ENCODE measurements at regions not wholly inside any gene's neighbourhood (a gene's known extent, or its start where the extent isn't known, plus 50 kb on each side); places are given as distances from the start of the nearest gene placed in this dataset.
"Not testable (repeated sequence)": the region's sequence is repeated elsewhere in the genome, so short reads cannot be mapped to it uniquely, and the experiment has no call there.

DNA sequence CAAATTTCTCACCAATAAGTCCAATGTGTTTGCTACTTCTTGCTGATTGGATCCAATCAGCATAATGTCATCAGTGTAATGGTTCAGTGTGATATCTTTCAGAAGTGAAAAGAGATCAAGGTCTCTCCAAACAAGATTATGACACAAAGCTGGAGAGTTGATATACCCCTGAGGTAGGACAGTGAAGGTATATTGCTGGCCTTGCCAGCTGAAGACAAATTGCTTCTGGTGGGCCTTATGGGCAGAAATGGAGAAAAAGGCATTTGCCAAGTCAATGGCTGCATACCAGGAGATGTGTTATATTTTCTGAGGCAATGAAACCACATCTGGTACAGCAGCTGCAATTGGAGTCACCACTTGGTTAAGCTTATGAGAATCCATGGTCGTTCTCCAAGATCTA, 131.7 kb upstream of the PCBD1 start:
- not testable (repeated sequence) for DNase-seq (ENCODE audit: low spot score); FAIRE-seq

DNA sequence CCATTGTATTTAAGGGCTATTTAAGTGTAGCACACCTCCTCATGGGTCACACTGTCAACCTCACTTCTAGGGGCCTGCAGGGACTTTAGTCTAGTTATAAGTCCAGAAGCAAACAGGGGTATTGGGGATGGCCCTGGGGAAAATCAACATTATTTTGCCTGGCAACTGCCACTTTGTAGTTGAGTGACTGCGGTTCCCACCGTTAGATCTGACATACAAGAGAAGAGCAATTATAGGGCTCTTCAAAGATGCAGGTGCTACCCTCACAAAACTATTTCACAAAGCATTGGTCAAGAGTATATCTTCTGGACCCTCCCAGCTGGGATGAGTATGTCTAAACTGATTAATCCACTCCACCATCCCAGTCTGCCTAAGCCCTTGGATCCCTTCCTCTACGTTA, 133.0 kb upstream of the PCBD1 start:
- DNase-seq (ENCODE audit: low spot score) (no peak), FAIRE-seq (no peak)

DNA sequence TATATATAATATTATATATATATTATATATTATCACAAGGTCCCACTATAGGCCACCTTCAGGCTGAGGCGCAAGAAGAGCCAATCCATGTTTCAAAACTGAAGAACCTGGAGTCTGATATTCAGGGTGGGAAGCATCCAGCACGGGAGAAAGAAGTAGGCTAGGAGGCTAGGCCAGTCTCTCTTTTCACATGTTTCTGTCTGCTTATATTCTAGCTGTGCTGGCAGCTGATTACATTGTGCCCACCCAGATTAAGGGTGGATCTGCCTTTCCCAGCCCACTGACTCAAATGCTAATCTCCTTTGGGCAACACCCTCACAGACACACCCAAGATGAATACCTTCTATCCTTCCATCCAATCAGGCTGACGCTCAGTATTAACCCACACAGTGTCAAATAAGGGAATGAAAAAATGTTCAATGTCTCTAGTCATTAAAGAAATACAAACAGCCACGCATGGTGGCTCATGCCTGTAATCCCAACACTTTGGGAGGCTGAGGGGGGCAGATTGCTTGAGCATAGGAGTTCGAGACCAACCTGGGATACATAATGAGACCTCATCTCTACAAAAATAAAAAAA, 135.4 kb upstream of the PCBD1 start:
- no peak for FAIRE-seq
- no peak for DNase-seq (ENCODE audit: low spot score)

DNA sequence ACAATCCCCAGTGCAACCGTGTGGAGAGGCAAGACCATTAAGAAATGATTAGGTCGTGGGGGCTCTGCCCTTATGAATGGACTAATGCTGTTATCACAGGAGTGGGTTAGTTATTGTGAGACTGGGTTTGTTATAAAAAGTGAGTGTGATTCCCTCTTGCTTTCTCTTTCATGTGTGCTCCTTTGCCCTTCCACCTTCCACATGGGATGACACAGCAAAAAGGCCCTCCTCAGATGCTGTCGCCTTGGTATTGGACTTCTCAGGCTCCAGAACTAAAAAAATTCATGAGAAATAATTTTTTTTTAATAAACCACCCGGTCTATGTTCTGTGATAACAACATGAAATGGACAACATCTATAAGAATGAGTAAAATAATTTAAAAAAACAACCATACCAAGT, 136.1 kb upstream of the PCBD1 start:
- DNase-seq (ENCODE audit: low spot score) (no peak), FAIRE-seq (no peak)

DNA sequence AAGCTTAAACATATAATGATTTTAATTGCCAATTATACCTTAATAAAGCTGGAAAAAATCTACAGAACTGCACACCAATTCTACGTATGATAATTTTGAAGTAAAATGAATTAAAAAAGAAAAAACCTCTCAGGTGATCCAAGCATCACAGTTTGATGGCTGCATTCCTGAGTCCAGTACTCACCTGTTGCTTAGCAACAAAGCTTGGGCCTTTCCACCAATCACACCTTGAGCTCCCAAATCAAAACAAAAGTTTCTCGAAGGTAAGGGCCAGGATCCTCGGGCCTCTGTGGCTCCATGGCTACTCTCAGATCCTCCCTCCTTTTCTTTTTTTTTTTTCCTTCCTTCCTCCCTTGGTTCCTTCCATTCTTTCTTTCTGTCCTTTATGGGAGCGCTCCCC, 137.2 kb upstream of the PCBD1 start:
- DNase-seq (ENCODE audit: low spot score), result peak; percentile 32

DNA sequence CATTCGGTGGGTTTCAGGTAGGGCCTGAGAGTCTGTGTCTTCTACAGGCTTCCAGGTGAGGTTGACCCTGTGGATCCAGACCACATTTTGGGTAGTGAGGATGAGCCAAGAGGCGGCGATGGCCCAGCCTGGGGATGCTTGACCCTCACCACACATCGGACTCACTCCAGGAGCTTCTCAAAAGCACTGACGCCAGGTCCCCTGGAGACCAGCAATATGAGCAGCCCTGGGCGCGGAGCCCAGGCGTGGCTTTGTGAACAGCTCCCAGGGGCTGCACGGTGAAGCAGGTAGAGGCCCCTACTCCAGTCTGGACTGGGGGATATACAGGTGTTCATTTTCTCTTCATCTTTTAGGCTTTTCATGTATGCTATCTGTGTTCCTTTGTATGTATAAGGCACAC, 139.7 kb upstream of the PCBD1 start:
- DNase-seq (ENCODE audit: low spot score) (no peak), FAIRE-seq (no peak)

More for the DNA sequence above, 137.2 kb upstream of the PCBD1 start:
- FAIRE-seq, result no peak

DNA sequence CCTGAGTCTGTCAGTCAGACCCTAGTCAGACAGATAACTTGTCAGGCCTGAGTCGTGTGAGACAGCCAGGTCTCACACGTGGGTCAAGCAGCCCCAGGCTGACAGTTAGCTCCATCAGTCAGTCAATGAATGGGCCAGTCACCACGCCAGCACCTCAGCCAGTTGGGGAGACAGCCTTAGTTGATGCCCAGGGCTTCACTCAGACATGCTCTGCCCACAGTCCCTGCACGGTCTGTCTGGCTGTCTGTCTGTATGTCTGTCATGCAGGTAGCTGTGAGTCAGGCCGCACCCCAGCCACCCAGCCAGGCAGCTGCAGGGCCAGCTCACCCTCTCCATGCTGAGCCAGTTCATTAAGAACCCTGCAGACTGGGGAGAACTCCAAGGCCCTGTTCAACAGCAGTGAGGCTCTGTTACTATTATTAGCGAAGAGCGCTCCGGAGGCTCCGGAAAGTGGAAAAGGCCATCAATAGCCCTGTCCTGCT, 141.1 kb upstream of the PCBD1 start:
- DNase-seq (ENCODE audit: low spot score), result no peak
- no peak for FAIRE-seq

DNA sequence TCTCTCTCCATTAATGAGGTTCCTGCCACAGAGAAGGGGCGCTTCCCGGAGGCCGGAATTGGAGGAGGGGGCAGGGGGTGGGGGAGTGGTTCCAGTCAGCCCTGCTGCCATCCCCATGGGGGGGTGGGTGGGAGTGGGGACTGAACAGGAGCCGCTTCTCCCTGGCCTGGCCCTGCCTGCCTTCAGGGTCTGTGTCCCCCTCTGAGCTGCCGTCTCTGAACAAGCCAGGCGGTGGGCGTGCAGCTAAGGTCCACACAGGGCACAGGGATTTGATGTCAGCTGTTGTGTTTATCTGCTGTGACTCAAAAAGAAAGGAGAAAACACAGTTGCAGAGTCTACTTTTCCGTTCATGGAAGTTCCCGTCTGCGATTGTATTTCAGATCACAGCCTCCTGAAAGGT, 141.5 kb upstream of the PCBD1 start:
- FAIRE-seq (no peak), DNase-seq (ENCODE audit: low spot score) (no peak)

DNA sequence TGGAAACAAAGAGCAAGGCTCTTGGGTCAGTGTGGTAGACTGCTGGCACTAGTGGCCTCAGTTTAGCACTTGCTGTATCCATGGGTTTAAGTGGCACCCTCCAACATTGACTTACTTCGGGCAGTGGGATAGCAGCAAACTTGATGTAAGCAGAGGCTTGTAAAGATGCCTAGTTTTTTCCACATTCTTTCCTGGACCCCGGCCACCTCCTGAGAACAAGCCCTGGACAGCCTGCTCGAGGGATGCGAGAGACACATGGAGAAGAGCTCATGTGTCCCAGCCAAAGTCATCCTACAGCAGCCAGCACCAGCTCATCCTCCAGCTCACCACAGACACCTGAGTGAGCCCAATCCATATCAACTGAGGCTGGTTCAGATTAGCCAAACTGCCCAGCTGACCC, 142.7 kb upstream of the PCBD1 start:
- FAIRE-seq (no peak), DNase-seq (ENCODE audit: low spot score) (no peak)

DNA sequence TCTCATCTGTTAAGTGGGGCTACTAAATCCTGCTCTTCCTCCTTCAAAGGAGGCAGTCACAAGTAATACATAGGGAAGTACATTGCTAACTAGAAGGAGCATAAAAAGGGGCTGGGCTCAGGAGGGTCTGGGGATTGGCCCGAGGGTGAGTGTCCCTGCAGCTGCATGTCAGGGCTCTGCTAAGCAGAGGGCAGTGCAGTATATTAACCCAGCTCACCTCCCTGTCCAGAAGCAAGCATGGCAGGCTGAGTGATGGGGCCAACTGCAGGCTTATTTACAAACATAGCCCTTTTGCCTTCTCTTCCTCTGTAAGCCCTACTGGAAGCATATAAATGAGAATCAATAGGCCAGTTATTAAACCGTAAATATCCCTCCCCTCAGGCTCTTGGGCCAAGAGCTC, 143.2 kb upstream of the PCBD1 start:
- DNase-seq (ENCODE audit: low spot score), result no peak
- FAIRE-seq, result no peak

DNA sequence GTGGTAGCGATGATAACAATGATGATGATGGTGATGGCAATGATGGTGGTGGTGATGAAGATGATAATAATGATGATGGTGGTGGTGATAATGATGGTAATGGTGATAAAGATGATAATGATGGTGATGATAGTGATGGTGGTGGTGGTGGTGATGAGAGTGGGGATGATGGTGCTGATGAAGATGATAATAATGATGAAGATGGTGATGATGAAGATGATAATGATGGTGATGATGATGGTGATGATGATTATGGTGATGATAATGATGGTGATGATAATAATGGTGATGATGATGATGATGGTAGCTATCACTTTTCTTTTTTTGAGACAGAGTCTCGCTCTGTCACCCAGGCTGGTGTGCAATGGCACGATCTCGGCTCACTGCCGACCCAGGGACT, 144.5 kb upstream of the PCBD1 start:
- DNase-seq (ENCODE audit: low spot score), result no peak
- no peak for FAIRE-seq

DNA sequence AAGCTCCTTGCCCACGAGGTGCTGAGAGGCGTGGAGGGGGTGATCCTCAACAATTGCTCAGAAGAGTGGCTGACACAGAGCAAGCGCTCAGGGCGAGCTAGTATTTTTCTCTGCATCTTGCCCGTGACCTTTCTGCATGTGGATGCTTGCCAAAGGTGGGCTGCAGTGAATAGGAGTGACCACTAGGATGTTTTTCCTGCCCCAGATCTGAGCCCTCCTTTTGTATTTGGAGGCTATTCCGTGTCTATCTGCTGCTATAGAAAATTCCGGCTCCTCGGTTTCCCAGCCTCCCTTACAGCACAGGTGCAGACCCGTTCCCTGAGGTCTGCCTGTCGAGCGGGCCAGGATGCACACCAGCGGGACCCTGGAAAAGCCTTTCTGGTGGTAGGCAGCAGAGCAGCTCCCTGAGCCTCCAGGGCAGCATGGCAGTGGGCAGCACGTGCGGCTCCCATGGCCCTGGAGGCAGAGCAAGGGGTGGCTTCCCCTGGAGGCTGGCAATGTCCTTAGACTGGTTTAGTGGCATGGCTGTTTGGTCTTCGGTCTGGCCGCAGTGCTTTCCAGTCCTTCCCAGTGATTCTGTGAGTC, 145.1 kb upstream of the PCBD1 start:
- DNase-seq (ENCODE audit: low spot score), result no peak
- no peak for FAIRE-seq

DNA sequence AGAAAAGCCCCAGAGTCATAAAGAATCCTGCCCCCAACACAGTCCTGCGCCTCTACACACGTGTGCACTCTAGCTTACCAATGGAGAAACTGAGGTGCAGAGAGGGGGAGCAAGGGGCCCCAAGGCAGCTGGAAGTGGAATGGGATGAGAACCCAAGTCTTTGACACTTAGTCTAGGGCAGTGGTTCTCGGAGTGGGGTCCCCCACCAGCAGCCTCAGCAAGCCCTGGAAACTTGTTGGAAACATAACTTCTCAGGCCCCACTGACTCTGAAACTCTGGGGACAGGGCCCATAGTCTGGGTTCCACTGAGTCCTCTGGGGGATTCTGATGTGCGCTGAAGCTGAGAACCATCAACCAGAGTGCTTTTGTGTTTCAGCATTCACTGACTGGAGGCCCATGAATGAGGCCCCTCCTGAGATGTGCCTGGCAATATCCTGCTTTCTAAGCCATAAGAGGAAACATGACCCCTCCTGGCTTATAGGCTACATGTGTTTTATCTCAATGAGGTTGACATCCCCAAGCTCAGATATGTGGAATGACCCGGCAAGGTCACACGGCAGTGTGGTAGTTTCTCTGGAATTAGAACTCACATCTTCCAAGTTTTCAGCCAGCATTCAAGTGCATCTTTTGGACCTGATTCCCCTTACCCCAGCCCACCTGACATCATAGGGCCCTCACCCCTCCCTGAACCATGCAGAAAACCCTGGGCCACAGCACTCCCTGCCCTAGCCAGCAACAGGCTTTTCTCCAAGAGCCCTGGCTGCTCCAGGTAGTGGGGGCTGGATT, 147.3 kb upstream of the PCBD1 start:
- FAIRE-seq (no peak), DNase-seq (ENCODE audit: low spot score) (no peak)

DNA sequence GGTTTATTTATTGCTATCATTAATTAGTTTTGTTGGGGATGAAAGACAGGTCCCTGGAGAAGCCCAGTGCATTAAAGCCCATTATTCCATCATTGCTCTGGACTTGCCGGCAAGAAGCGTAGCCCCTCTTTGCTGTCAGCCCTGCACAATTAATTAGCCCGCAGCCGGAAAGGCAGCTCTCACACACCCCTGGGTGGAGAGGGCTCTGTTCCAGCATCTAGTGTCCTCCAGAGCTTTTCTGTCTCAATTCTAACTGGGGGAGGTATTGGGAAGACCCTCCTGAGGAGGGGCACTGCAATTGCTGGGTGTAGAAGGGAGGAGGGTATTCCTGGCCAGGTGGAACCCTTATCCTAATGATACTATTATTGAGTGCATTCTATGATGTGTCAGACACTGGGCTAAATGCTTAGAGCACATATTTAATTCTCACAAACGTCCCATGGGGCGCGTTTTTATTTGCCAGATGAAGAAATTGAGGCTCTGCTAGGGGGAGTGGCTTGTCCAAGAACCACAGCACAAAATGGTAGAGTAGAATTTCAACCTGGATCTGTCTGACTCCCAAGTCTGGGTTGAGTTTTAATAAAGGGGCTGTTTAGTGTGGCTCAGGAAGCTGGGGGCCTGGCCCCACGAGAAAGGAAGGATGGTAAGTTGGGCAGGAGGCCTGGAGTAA, 148.1 kb upstream of the PCBD1 start:
- FAIRE-seq (no peak), DNase-seq (ENCODE audit: low spot score) (no peak)

DNA sequence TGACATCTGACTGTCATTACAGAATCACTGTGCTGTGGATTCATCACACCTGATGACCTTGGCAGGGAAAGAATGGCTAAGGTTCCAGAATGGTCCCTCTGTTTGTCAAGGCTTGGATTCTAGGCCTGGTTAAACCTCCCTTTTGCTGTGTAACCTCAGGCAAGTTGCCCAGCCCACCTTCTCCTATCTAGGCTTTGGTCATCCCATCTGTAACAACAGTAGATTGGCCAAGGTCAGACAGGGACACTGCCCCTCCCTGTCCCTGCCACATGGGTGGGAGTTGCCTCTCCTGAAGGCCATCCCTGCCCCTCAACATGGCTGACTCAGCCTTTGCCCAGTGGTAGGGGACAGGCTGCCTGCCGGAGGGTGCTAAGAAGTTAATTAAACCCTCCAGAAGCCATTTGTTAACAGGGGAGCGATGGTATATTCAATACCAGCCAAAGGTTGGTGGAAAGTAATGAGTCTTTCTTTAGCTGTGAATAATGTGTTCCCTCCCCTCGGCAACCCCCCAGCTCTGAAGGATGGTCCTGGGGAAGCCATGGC, 149.8 kb upstream of the PCBD1 start:
- FAIRE-seq (no peak), DNase-seq (ENCODE audit: low spot score) (no peak)

DNA sequence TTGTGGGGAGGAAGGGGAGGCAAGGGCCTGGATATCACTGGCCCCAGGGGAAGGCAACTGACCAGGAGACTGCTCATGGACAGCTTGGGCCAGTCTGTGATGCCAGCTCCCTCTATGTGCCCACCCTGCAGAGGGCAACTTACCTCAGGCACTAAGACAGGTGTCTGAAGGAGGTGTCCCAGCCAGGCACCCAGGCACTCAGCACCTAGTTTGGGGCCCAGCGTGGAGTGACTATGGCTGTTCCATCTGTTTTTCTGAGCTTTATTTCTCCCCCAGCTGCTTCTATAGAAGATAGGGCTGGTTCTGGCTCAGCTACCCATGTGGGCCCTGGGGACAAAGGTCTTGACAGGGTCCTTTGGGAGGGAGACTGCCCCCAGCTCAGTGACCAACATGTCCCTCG, 150.6 kb upstream of the PCBD1 start:
- FAIRE-seq (no peak), DNase-seq (ENCODE audit: low spot score) (no peak)

DNA sequence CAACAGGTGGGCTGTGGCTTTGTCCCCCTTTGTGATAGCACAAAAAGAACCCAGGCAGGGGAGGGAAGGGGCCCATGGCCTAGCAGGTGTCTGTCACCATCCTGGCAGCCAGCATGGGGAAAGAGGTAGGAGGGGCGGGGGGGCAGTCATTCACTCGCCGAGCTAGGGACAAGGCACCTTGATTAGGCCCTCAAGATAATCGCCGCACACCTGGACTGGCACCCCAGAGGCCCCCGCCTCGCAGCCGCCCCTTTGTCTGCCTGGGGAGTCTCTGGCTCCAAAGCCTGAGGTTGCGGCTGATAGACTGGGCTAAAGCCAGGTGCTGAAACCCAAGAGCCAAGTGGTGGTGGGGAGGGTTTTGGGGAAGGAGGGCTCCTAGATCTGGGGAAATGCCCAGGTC, 151.2 kb upstream of the PCBD1 start:
- FAIRE-seq, result no peak
- no peak for DNase-seq (ENCODE audit: low spot score)

DNA sequence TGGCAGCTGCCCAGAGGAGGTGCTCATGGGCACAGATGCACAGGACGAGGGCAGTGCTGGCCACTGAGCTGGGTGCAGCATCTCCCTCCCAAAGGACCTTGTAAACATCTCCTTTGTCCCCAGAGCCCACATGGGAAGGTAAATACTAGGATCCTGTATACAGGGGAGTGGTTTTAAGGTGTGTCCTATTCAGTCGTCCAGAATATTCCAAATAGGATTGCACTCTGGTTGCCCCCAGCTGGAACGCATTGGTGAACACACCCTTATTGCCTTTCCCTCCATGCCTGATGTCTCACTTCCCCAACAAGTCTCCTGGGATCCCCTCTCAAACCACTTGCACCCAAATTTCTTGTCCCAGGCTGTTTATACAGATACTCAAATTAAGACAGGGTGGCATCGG, 152.0 kb upstream of the PCBD1 start:
- DNase-seq (ENCODE audit: low spot score) (no peak), FAIRE-seq (no peak)

DNA sequence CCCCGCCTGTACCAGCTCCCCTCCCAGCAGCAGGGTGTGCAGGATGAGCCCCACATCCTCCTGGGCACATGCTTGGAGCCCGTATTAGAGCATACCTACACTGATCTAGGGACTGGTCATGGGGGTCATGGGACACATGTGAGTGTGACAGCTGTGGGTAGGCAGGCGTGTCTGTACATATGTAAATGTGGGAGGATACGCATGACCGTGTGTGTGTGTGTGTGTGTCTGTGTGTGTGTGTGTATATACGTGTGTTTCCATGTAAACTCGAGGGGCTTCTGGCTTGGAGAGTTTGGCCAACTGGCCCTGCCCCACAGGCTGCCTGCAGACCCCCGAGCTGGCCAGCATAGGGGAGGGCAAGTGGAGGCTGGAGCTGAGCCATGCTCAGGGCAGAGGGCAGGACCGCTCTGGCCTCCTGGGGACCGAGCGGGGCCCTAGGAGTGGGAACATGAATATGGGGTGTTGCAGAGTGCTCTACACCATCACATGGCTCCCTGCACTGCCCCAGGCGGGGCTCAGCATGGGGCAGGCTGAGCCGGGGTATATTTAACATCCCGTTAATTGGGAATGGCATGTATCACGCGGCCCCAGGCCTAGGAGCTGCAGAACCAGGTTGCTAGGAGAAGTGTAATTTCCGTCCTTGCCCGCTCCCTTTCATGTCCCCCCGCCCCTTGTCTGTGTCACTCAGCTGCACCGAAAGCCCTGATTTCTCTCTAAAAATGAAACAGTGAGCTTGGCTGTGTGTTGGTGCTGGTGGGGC, 152.7 kb upstream of the PCBD1 start:
- DNase-seq (ENCODE audit: low spot score), result no peak
- no peak for FAIRE-seq

DNA sequence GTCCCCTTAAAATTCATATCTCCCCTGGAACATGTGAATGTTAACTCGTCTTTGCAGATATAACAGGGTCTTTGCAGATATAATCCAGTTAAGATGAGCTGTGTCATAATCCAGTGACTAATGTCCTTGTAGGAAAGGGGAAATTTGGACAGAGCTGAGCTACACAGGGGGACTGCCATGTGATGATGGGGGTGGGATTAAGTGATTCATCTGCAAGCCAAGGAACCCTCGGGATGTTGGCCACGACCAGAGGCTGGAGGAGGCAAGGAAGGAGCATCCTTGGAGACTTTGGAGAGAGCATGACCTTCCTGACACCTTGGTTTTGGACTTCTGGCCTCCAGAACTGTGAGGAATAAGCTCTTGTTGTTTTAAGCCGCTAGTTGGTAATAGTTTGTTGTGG, 153.9 kb upstream of the PCBD1 start:
- DNase-seq (ENCODE audit: low spot score) (no peak), FAIRE-seq (no peak)

DNA sequence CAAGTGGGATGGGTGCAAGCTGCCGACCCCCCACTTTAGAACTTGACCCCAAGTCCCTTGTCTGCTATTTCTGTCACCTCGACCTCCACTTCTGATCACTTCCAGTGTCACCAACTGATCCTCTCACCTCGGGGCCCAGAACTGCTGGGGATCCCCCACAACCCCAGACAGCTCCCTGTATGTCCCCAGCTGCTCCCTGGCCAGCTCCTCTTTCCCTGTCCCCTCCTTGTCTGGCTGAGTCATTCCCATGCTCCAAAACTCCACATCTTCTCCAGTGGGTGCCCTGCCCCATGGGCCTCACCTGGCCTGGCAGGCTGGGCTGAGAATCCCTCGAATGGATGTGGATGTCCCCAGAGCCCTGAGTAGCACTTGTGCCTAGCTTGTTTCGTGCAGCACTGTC, 154.3 kb upstream of the PCBD1 start:
- no peak for FAIRE-seq
- DNase-seq (ENCODE audit: low spot score), result no peak
